Stimulated activated CD4-positive, alpha-beta T cell treated with anti-CD3 and anti-CD28 coated beads, TNF-alpha, amount 100 ng/mL, for 24 hours (primary cell): ENCODE measurements at regions not wholly inside any gene's neighbourhood (a gene's known extent, or its start where the extent isn't known, plus 50 kb on each side); places are given as distances from the start of the nearest gene placed in this dataset.

Source experiments
- DNase-seq, 3 experiments: peaks; one replicate each; pipeline ENCODE4 v3.0.0-alpha.2; 2020; ENCODE audit warnings: low read depth in 3 of 3

DNA sequence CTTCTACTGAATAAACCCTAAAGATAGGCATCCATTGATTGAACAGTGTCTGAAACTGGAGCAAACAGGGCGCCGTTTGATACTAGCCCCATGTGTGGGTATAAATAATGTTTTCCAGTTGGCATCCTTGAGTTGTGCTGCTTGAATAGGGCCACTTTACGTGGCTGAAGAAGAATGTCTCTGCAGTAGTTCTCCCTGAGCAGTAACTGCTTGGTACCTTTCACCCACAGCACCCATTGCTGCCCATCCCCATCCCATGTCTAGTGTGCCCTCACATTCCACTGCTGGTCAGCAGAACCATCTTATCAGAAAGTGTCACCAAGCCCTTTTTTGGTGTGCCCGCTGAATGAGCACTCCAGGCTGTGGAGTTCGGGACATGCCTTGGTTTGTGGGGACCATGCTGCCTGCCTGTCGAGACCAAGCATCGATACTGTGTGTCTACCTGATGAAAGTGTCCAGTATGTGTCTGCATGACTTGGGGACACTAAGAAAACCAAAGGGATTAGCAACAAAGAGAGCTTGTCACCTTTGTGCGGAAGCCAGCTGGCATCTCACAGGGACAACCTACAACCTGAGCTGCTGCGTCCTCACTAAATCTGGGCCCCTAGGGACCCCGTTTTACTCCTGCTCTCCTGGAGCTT is 162.0 kb downstream of the TM9SF2 start:
- DNase-seq: no peak

DNA sequence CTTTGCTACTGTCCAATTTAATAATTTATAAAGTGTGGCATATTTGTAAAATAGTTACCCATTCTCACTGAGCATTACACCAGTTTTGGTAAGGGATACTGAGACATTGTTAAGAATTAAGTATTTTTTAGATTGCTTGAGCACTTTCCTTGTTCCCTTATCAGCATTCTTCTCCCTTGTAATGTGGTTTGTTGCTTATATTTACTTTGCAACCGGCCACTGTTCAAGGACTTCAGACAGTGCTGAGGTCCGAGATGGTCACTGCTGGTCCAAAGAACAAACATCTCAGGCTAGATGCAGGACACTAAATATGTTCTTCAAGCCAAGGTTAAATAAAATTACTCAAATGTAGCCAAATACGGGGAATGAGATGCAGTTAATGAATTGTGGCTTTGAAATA is 161.4 kb downstream of the TM9SF2 start:
- no peak for DNase-seq

DNA sequence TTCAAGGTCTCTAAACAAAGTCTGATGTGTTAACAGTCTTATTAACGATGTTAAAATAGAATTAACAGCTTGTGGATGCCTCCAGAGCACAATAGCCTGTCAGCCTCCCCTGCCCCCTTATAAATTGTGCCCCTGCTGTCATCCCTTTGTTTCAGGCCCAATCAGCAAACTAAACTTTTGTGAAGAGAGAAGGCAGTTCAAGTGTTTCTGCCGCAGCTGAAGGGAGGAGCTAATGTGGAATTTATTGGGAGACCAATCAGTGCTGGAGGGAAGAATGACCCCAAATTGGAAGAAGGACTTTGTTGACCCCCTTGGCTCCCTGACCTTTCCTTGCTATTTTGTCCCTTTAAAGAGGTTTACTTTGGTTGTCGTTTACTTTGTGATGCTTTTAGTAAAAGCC is 160.5 kb downstream of the TM9SF2 start:
- DNase-seq: no peak

DNA sequence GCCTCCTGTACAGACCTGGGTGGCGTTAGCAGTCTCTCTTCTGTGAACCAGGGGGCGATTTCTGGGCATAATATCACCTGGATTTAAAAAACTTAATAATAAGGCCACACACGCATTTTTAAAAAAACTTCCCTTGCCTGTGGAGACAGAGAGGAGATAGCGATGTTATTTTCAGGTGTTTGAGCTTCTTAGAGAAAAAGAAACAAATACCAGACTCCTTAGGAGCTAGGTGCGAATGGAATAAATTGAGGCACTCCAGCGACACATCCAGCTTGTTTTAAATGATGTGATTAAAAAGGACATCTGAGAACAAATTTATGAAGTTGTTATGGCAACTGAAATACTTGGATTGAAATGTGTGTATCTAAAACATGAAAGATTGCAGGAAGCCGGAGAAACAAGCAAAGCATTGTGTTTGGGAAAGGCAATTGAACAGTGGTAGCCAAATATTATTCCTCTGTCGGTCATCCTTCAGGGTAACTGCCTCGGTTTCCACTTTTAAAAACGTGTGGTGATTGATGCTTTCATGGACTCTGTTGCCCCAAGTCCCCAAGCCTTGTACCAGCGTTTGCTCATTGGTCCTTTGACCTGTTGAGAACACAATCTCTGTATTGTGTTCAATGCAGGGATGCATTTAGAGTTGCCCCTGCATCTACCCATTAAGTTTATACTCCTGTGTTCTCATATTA is 158.7 kb downstream of the TM9SF2 start:
- no peak for DNase-seq

DNA sequence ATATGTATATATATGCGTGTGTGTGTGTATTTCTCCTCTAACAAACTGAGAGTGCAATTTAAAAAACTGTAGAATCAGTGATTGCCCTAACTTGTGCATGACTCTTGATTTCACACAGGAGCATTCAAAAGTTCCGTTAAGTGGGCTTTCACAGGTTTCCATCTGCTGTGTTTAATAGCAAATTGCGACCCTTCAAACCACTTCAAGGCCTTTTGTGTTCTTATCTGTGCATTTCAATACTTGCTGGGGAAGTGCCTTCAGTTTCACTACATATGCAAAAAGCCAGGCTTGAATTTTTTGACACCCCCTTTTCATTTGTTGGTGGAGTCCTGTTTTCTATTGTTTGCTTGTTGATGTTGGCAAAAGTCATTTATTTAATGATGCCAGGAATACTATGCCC is 158.0 kb downstream of the TM9SF2 start:
- no peak for DNase-seq

DNA sequence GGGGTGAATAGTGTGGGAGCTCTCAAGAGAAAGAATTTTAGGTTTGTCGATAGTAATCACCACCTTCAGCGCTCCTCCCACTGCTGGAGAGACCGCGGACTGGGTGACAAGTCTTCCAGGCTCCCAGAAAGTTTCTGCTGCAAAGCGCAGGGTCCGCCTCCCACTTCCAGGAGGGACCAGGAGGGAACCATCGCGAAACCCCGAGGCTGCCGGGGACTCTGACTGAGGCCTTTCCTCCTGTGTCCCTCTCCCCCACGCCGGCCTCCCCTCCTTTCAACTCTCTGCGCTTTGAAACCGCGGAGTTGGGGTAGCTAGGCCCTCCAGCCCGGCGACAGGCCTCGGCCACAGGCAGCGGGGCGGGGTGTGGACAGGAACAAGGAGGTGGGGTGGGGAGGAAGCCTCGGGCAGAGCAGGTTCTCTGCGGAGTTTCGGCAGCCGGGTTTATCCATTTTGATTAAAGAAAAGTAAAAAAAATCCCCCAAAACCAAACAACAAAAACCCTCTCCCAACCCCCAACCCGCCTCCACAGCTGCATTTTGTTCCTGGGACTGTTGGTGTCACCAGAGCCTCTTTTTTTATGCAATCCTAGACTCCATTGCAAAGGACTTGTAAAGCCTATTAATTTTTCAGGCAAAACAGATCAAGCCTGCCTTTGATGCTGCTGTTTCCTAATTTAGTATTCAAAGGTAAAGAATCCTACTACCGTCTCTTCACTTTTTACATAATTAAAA is 157.2 kb downstream of the TM9SF2 start:
- DNase-seq: peak in 2 of 3 experiments; percentile 27 to 46

DNA sequence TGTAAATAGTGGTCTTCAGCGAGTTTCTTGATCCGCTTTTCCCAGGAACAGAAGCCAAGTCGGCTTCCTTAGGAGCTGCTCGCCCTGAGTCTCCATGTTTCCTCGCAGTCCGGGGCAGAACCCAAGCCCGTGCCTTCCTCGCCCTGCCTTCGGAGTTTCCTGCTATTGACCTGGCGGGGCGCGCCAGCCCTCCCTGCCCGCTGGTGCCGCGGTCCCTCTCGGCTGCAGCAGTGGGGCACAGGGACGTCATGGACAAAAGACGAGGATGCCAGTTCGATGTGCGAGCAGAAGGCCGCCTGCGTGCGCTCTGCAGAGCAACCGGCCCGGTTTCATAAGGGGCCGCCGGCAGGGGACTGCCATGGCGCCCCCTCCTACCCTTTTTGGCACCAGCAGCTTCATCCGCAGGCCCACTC is 156.6 kb downstream of the TM9SF2 start:
- DNase-seq: peak in 1 of 3 experiments; percentile 9

DNA sequence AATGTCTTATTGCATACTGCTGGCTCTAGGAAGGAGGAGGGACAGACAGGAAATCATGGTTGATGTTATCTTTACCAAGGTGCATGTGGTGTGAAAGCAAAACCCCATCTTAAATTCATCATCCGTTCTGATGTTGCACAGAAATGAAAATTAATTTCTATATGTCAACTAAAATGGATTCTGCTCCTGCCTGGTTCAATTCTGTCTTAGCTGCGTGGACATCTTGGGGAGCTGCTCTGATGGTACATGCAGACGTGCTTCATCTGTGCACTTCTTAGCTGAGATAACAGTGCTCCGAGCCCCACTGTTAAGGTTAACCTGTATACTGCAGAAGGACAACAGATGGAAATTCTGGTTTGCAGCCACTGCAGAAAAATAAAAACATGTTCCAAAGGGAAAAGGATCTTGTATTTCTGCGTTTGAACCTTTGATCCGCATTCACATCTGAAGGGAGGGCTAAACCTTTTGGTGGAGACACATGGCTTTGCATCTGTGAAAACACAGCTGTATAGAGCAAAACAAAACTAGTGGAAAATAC is 155.6 kb downstream of the TM9SF2 start:
- DNase-seq: no peak

DNA sequence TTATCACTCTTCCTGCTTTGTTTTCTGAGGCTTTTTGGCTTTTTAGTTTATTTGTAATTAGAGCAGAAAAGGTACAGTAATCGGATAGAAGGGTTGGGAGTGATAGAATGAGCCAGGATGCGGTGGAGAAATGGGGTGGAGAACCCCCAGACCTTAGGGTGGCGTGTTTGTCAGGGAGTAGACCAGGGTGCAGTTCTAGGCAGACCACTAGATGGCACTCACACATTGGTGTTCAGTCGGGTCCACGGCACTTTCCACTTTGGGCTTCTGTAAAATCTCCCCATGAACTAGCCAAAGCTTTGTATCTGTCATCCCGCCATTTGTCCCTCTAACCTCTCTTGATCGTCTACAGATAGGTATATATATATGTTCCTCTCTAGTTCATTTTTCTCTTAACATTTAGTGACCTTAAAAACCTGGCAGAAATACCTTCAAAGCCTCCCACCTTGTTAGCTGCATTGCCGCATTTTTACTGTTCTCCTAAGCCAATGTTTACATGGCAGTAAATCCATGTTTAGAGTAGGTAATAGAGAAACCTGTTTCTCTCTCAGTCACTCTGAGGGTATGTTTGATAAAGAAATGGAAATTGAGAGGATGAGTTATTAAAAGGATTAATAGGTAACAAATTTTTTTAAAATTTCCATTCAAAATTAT is 154.9 kb downstream of the TM9SF2 start:
- DNase-seq: peak; percentile 64 to 78 (median 78)

DNA sequence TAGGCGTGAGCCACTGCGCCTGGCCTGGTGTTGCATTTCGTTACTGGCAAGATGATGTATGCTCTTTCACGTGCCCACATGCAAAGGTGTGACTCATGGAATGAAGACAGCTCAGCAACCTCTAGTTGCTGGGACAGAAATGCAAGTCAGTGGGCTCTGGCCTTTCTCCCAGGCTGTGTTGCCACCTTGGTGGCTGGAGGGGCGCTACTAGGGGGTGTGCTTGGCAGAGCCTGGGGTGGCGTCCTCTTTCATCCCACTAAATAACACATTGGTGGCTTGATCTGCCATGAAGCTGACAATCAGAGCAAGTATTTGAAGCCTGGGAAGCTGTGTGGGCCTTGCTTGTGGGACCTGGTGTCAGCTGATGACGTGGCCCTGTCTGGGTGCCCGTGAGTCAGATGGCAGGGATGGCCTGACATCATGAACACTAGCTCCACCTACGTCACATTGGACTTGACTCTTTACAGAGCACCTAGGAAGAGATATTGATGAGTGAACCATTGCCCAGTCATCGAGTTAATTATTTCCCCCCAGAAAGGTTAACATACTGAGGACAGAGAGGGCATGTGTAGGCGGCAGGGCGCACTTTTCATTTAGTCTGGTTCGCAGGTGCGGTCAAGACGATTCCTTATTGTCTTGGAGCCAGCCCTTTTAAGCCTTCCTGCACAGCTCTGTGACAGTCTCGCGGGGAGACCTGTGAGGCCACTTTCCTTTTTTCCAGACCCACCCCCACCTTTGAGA is 154.2 kb downstream of the TM9SF2 start:
- peak in 1 of 3 experiments; percentile 26 for DNase-seq

DNA sequence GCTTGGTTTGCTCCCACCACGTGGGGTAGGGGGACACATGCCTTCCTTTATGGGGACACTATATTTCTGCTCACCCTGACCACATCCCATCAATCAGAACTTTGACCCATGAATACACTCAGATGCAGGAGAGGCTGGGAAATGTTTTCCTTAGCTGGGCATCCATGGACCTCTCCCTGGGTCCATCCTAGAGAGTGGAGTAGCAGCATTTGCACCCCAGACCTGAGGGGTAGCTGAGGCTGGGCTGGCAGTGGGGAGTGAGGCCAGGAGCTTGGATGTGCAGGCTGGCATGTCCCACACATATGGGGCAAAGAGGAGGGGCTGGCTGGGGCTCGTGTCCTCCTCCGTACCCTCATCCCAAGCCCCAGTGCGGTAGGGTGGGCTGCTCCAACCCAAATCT is 152.8 kb downstream of the TM9SF2 start:
- no peak for DNase-seq

DNA sequence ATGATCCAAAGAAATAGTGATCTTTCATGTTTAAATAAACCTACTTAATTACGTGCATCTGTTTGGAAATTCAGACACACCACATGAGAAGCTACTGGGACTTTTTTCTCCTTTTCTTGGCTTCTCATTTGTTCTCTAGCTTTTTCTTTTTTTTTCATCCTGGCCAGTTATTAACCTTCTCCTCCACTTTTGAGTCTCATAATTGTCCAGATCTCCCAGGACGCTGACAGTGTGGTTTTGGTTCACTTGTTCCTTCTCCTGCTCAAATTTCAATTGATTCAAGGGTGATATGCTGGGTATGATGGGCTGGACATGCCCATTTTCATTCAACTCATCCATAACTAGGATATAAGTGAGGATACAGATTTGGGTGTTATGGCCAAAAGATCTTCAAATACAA is 152.3 kb downstream of the TM9SF2 start:
- no peak for DNase-seq

DNA sequence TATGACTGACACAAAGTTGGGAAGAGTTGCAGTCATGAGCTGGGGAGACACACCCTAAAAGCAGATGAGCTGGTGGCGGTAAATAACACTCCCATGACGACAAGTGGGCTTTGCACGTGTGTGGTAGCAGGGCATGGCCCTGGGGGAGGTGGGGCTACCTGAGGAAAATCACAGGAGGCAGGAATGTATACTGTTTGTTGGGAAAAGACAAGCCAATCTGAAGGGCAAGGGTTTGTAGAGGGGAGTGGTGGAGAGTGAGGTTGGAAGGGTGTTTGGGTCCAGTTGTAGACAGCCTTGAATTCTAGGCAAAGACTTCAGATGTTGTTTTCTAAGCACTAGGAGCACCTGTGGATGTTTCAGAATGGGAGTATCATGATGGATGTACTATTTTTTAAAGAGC is 151.6 kb downstream of the TM9SF2 start:
- DNase-seq: no peak

DNA sequence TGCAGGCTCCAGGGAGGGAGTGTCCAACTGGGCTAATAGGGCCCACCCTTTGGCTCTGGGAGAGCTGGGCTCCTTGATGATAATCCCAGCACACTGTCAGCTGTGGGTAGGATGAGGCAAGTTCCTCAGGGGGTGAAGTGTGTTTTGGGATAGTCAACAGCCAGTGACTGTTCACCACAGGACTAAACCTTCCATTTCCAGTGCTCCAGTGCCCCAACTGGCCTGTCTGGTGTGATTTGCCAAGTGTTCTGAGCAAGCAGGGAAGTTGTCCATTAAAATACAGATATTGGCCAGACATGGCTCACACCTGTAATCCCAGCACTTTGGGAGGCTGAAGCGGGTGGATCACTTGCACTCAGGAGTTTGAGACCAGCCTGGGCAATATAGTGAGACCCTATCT is 150.9 kb downstream of the TM9SF2 start:
- no peak for DNase-seq

DNA sequence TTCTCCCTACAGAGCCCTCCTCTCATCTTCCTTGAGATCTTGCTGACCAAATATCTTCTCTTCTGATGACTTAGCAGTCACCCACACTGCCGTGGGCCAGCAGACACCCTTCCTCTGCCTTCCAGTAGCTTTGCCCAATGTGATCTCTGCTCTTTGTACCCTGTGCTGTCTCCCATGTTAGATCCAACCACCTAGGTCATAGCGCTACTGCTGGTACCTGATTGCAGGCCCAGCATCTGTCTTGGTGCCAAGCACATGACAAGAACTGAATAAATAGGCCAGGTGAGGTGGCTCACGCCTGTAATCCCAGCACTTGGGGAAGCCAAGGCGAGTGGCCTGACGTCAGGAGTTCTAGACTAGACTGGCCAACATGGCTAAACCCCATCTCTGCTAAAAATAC is 149.7 kb downstream of the TM9SF2 start:
- DNase-seq: no peak

DNA sequence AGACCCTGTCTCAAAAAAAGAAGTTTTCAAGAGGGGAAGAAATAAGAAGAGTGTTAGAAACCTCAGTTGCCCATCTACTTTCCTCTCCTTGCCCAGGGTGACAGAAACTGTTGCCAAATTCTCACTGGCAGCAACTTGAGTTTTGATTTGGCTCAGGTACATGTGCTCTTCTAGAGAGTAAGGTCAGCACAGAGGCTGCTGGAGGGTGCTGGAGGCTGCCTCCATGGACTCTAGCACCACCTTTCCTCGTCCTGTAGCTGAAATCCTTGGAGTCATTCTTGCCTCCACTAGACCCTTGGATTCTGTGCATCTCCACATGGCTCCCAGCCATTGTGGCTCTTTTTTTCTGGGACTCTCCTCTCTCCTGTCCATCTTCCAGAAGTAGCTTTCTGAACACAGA is 149.1 kb downstream of the TM9SF2 start:
- no peak for DNase-seq

DNA sequence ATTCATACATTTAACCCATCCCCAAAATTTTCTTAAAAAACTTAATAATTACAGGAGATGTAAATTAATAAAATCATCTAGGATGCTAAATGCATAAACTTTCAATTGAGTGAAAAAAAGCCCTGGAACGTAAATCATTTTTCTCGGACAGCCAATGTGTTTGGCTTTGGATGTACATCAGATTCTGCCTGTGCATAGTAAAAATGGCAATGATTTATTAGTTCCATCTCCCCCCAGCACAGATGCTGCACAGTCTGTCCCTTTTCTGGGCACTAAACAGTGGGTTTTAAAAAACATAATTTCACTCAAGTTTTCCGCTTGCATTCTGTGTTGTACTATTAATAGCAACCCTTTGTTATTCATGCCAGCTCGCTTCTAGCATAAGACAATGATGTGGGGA is 147.7 kb downstream of the TM9SF2 start:
- no peak for DNase-seq

DNA sequence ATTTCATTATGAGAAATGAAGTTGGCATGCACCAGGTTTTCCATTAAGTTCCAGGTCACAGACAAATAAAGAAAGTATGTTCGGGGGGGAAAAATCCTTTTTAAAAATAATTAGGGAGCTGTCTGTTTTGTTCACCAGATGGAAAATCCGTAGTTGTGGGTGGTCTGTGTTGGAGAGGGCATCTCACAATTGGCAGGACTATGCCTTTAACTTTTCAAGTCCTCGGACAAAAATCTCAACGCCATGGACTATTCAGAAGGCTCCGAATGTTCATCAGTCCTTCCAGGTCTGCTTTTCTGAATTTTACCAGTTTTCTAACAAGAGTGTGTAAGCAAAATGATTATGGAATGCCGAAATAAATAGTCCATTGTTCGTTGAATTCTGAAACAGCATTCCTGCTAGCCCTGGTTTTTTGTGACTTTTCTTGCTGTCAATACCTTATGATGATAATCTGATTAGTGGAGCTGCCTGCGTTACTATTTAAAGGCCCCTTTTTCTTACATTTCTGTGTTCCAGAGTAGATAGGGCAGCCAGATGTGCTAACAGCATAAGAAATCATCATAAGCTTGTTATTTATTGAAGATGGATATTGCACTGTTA is 146.9 kb downstream of the TM9SF2 start:
- no peak for DNase-seq

DNA sequence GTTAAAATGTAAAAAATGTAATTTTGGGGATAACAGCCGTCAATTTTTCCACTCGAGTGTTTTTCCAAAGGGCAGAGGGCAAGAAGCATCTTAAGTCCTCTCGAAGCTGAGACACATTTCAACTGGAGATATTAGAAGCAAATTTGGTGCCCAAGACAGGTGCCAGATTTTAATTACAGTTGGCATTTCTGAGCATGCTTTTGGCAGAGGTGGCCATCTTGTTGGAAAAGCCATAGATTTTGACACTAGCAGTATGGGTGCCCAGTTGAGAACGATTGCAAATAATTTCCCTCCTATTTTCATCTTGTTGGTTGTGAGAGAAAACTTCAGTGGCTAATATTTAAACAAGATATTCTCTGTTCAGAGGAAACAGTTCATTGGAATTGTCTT is 146.3 kb downstream of the TM9SF2 start:
- no peak for DNase-seq

DNA sequence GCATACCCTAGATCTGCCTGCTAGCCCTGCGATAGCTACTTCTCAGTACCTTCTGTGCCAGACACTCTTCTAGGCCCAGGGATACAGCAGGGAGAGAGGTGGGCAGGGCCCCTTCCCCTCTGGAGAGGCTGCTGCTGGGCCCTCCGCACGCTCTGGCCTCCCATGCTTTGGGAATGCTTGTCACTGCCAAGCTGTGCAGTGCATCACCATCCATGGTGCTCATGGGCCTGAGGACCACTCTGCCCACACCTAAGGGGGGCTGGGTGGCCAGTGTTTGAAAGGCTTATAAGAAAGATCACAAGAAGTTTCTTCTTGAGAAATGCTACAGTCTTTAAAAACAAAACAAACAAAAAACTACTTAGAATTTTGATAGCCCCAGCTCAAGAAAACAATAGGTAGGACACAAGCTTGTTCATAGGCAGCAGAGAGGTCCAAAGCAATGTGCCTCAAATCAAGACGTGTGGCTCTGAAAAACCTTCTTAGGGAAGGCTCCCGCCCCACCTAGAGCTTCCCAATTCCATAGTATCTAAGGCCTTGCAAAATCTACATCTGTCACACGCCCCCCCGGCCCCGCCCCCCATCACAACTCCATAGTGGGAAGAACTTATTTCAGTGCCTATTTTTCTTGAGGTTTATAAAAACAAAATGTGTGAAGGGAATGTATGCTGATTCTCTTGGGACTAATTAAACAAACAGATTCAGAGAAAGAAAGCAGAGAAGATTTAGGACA is 145.8 kb downstream of the TM9SF2 start:
- DNase-seq: no peak
